H9 (cell line): ENCODE measurements at regions not wholly inside any gene's neighbourhood (a gene's known extent, or its start where the extent isn't known, plus 50 kb on each side); places are given as distances from the start of the nearest gene placed in this dataset.

ENCODE experiments used
- DNase-seq: peaks from one replicate; pipeline ENCODE4 v3.0.0-alpha.2; 2017
- H2AFZ ChIP-seq: one replicate; pipeline ENCODE4 v1.6.1; 2013; ENCODE audit warnings: mild to moderate bottlenecking, low read length, control low read depth, moderate library complexity
- H2AK5ac ChIP-seq: 2 replicates; pipeline ENCODE4 v1.6.1; 2013; ENCODE audit warnings: low read length, control low read depth, mixed read lengths; ENCODE audit not compliant: insufficient read length
- H2BK120ac ChIP-seq: one replicate; pipeline ENCODE4 v1.6.1; 2013; ENCODE audit warnings: low read depth, mild to moderate bottlenecking, low read length, control low read depth, inconsistent platforms; ENCODE audit not compliant: poor library complexity, severe bottlenecking
- H2BK12ac ChIP-seq: 2 replicates; pipeline ENCODE4 v1.6.1; 2013; ENCODE audit warnings: low read length, control low read depth, mixed read lengths, low read depth; ENCODE audit not compliant: insufficient read length
- H2BK15ac ChIP-seq: 2 replicates; pipeline ENCODE4 v1.6.1; 2013; ENCODE audit warnings: low read depth, low read length, control low read depth
- H2BK20ac ChIP-seq: one replicate; pipeline ENCODE4 v1.6.1; 2013; ENCODE audit warnings: low read depth, mild to moderate bottlenecking, low read length, control low read depth, inconsistent platforms; ENCODE audit not compliant: poor library complexity, severe bottlenecking
- H2BK5ac ChIP-seq: 2 replicates; pipeline ENCODE4 v1.6.1; 2013; ENCODE audit warnings: low read length, control low read depth, mixed read lengths; ENCODE audit not compliant: insufficient read length
- H3K14ac ChIP-seq: 2 replicates; pipeline ENCODE4 v1.6.1; 2013; ENCODE audit warnings: low read length, control low read depth; ENCODE audit not compliant: insufficient read depth
- H3K18ac ChIP-seq: 2 replicates; pipeline ENCODE4 v1.6.1; 2013; ENCODE audit warnings: low read depth, mild to moderate bottlenecking, mixed read lengths, low read length, control low read depth; ENCODE audit not compliant: insufficient read length
- H3K23ac ChIP-seq: 2 replicates; pipeline ENCODE4 v1.6.1; 2013; ENCODE audit warnings: low read length, control low read depth, mixed read lengths, low read depth; ENCODE audit not compliant: insufficient read length
- H3K23me2 ChIP-seq: 2 replicates; pipeline ENCODE4 v1.6.1; 2013; ENCODE audit warnings: low read depth, mild to moderate bottlenecking, mixed read lengths, low read length, control low read depth; ENCODE audit not compliant: insufficient read length, poor library complexity, severe bottlenecking
- H3K27ac ChIP-seq: 2 replicates; pipeline ENCODE4 v1.5.1; 2013; ENCODE audit warnings: low read length, control low read depth, mixed read lengths, low read depth; ENCODE audit not compliant: insufficient read length
- H3K27me3 ChIP-seq: 2 replicates; pipeline ENCODE4 v1.6.1; 2013; ENCODE audit warnings: low read length, control low read depth, inconsistent platforms; ENCODE audit not compliant: insufficient read depth
- H3K4ac ChIP-seq: 2 replicates; pipeline ENCODE4 v1.6.1; 2013; ENCODE audit warnings: low read depth, mild to moderate bottlenecking, control low read depth, inconsistent platforms, low read length, moderate library complexity
- H3K4me1 ChIP-seq: 2 replicates; pipeline ENCODE4 v1.6.1; 2013; ENCODE audit warnings: low read length, control low read depth, inconsistent platforms; ENCODE audit not compliant: insufficient read depth
- H3K4me2 ChIP-seq: 2 replicates; pipeline ENCODE4 v1.6.1; 2013; ENCODE audit warnings: low read length, control low read depth, mixed read lengths; ENCODE audit not compliant: insufficient read length, insufficient read depth
- H3K56ac ChIP-seq: 2 replicates; pipeline ENCODE4 v1.6.1; 2013; ENCODE audit warnings: low read depth, mild to moderate bottlenecking, mixed read lengths, low read length, control low read depth; ENCODE audit not compliant: insufficient read length
- H3K79me1 ChIP-seq: 2 replicates; pipeline ENCODE4 v1.6.1; 2013; ENCODE audit warnings: low read depth, mild to moderate bottlenecking, moderate library complexity, low read length, control low read depth, inconsistent platforms; ENCODE audit not compliant: insufficient read depth, poor library complexity, severe bottlenecking
- H3K79me2 ChIP-seq: 2 replicates; pipeline ENCODE4 v1.6.1; 2013; ENCODE audit warnings: low read length, control low read depth, inconsistent platforms; ENCODE audit not compliant: insufficient read depth
- H3K9ac ChIP-seq: 2 replicates; pipeline ENCODE4 v1.6.1; 2013; ENCODE audit warnings: low read length, control low read depth, mixed read lengths; ENCODE audit not compliant: insufficient read length; ENCODE audit errors: extremely low read depth
- H3K9me3 ChIP-seq: one replicate; pipeline ENCODE4 v1.6.1; 2013; ENCODE audit warnings: low read depth, low read length, inconsistent platforms; ENCODE audit not compliant: control insufficient read depth
- H3T11ph ChIP-seq: one replicate; pipeline ENCODE4 v1.6.1; 2013; ENCODE audit warnings: mild to moderate bottlenecking, low read length, control low read depth, inconsistent platforms
- H4K20me1 ChIP-seq: one replicate; pipeline ENCODE4 v1.6.1; 2013; ENCODE audit not compliant: control insufficient read depth, insufficient read length, insufficient read depth
- H4K5ac ChIP-seq: 2 replicates; pipeline ENCODE4 v1.6.1; 2013; ENCODE audit warnings: low read depth, mild to moderate bottlenecking, mixed read lengths, low read length, control low read depth; ENCODE audit not compliant: insufficient read length
- H4K8ac ChIP-seq: replicated peaks from 2 replicates; pipeline ENCODE4 v1.6.1; 2013; ENCODE audit warnings: low read length, control low read depth, mixed read lengths, low read depth; ENCODE audit not compliant: insufficient read length
- H4K91ac ChIP-seq: 2 replicates; pipeline ENCODE4 v1.6.1; 2013; ENCODE audit warnings: low read depth, mild to moderate bottlenecking, moderate library complexity, mixed read lengths, low read length, control low read depth; ENCODE audit not compliant: insufficient read length
- H3K27ac Mint-ChIP-seq, 3 experiments: 2 replicates in 2 of 3; 3 replicates in 1 of 3; pipeline ENCODE4 v1.8.0; 2020 to 2021; ENCODE audit warnings: mixed read lengths in 3 of 3, mild to moderate bottlenecking in 1 of 3, moderate library complexity in 1 of 3
- H3K27me3 Mint-ChIP-seq: 2 replicates; pipeline ENCODE4 v1.8.0; 2021; ENCODE audit warnings: low read depth, mild to moderate bottlenecking, moderate library complexity, mixed read lengths
- H3K36me3 Mint-ChIP-seq, 3 experiments: 2 replicates in 2 of 3; 3 replicates in 1 of 3; pipeline ENCODE4 v1.8.0; 2020 to 2021; ENCODE audit warnings: low read depth in 3 of 3, mixed read lengths in 3 of 3; ENCODE audit not compliant: insufficient read depth in 1 of 3
- H3K4me1 Mint-ChIP-seq, 2 experiments: 2 replicates each; pipeline ENCODE4 v1.8.0; 2020; ENCODE audit warnings: mixed read lengths in 2 of 2
- H3K4me3 Mint-ChIP-seq, 2 experiments: 2 replicates in 1 of 2; 3 replicates in 1 of 2; pipeline ENCODE4 v1.8.0; 2020 to 2021; ENCODE audit warnings: mild to moderate bottlenecking in 2 of 2, mixed read lengths in 2 of 2, moderate library complexity in 1 of 2
- H3K9me3 Mint-ChIP-seq, 2 experiments: 2 replicates in 1 of 2; 3 replicates in 1 of 2; pipeline ENCODE4 v1.8.0; 2020; ENCODE audit warnings: mild to moderate bottlenecking in 2 of 2, mixed read lengths in 2 of 2, moderate library complexity in 1 of 2
- CTCF ChIP-seq: fragments of 200-600 bp; sonication (generic); conservative IDR thresholded peaks from 3 replicates; pipeline ENCODE4 v1.8.0; 2021; ENCODE audit warnings: antibody characterized with exemption, mild to moderate bottlenecking
- WGBS: extraction: QIAGEN DNeasy Blood & Tissue Kit; methylation state at CpG from one replicate; pipeline ENCODE4 v1.1.7; 2013; ENCODE audit warnings: missing lambda C conversion rate, low lambda C conversion rate, mixed read lengths; ENCODE audit not compliant: insufficient read length; ENCODE audit errors: extremely low coverage; 5-methylcytosine and 5-hydroxymethylcytosine counted together

GRCh38 chr1:143643148-143643885 is 328.5 kb downstream of the FAM72C start:
- no peak overlapping the region for H2BK20ac ChIP-seq
- no CpG with 5 or more reads among the region's 56 CpGs for WGBS
- no peak for DNase-seq

More at GRCh38 chr1:143643148-143643885, 328.5 kb downstream of the FAM72C start:
- Histone ChIP-seq H2BK15ac (no peak overlapping the region), H3K4ac (no peak overlapping the region), H3K23me2 (no peaks in the 10 kb centered on the region), H4K91ac (no peak overlapping the region), H3T11ph (no peak overlapping the region), H3K27ac (no peak overlapping the region), H2AK5ac (no peak overlapping the region), H4K20me1 (no peaks in the 10 kb centered on the region), H3K18ac (no peak overlapping the region), H3K79me1 (no peaks in the 10 kb centered on the region), H3K79me2 (no peaks in the 10 kb centered on the region), H3K4me1 (no peaks in the 10 kb centered on the region), H3K27me3 (no peaks in the 10 kb centered on the region), H2AFZ (no peak overlapping the region), H3K56ac (no peak overlapping the region), H3K14ac (no peak overlapping the region), H4K8ac (no peak overlapping the region), H4K5ac (no peak overlapping the region), H3K9me3 (peaks cover 47% of the 10 kb centered on the region), H2BK5ac (no peak overlapping the region), H3K23ac (no peak overlapping the region), H3K4me2 (no peak overlapping the region), H3K9ac (no peak overlapping the region), H2BK120ac (no peak overlapping the region), H2BK12ac (no peak overlapping the region)
- TF ChIP-seq CTCF = no peak
- Mint-ChIP-seq H3K36me3 (peaks cover 8 to 19% (median 13%) of the 10 kb centered on the region in 3 experiments), H3K4me1 (no peaks in the 10 kb centered on the region), H3K4me3 (no peak overlapping the region), H3K27me3 (peaks cover 5% of the 10 kb centered on the region), H3K27ac (no peak overlapping the region), H3K9me3 (peaks cover 79 to 82% of the 10 kb centered on the region in 2 experiments)
